Stimulated activated naive CD8-positive, alpha-beta T cell treated with anti-CD3 and anti-CD28 coated beads, Interleukin-15, amount 100 ng/mL, for 72 hours (primary cell): ENCODE measurements at regions not wholly inside any gene's neighbourhood (a gene's known extent, or its start where the extent isn't known, plus 50 kb on each side); places are given as distances from the start of the nearest gene placed in this dataset.
A peak's percentile ranks its signal among the peaks of the same experiment; 100 is the strongest.

Experiments
- ATAC-seq: fragments of 150-1000 bp; cut with Tn5 transposase; 2 replicates; pipeline ENCODE4 v1.10.0; 2021; ENCODE audit warnings: mild to moderate bottlenecking, moderate library complexity
- DNase-seq, 2 donors: peaks; one replicate each; pipeline ENCODE4 v3.0.0; 2021 to 2022
- H3K27ac Mint-ChIP-seq, 2 donors: one replicate each; pipeline ENCODE4 v1.8.0; 2022; ENCODE audit warnings: mild to moderate bottlenecking in 2 of 2, mixed read lengths in 2 of 2, moderate library complexity in 2 of 2
- H3K27me3 Mint-ChIP-seq: one replicate; pipeline ENCODE4 v1.8.0; 2022; ENCODE audit warnings: mixed read lengths
- H3K4me1 Mint-ChIP-seq: one replicate; pipeline ENCODE4 v1.8.0; 2022; ENCODE audit warnings: mild to moderate bottlenecking, mixed read lengths
- H3K4me3 Mint-ChIP-seq, 2 donors: one replicate each; pipeline ENCODE4 v1.8.0; 2022; ENCODE audit warnings: mild to moderate bottlenecking in 2 of 2, mixed read lengths in 2 of 2, moderate library complexity in 1 of 2
- H3K9me3 Mint-ChIP-seq, 2 donors: one replicate each; pipeline ENCODE4 v1.8.0; 2022; ENCODE audit warnings: mixed read lengths in 2 of 2

- no peak overlapping the region for H3K4me3 Mint-ChIP-seq
- ATAC-seq: no peak
- H3K4me1 Mint-ChIP-seq: no peaks in the 10 kb centered on the region
- peaks cover 10 to 18% of the 10 kb centered on the region in 2 donors for H3K9me3 Mint-ChIP-seq
- no peak overlapping the region for H3K27ac Mint-ChIP-seq
- no peak for DNase-seq
- H3K27me3 Mint-ChIP-seq: no peaks in the 10 kb centered on the region
Measured at GRCh38 chr1:58143972-58144697, 402.4 kb downstream of the OMA1 start.

GRCh38 chr1:58136387-58136786 lies 410.1 kb downstream of the OMA1 start:
- no peaks in the 10 kb centered on the region for H3K27me3 Mint-ChIP-seq

GRCh38 chr1:58135821-58136321 lies 410.7 kb downstream of the OMA1 start:
- no peak overlapping the region for H3K27ac Mint-ChIP-seq
- ATAC-seq (no peak), DNase-seq (no peak)
- no peaks in the 10 kb centered on the region for H3K27me3 Mint-ChIP-seq
- H3K4me1 Mint-ChIP-seq: no peaks in the 10 kb centered on the region
- no peak overlapping the region for H3K4me3 Mint-ChIP-seq
- H3K9me3 Mint-ChIP-seq: peaks cover 29 to 46% of the 10 kb centered on the region in 2 donors

More at GRCh38 chr1:58136387-58136786, 410.1 kb downstream of the OMA1 start:
- Mint-ChIP-seq H3K27ac (no peak overlapping the region), H3K4me3 (no peak overlapping the region), H3K4me1 (no peaks in the 10 kb centered on the region), H3K9me3 (peaks cover 29 to 46% of the 10 kb centered on the region in 2 donors)
- ATAC-seq: no peak
- no peak for DNase-seq

- Mint-ChIP-seq H3K9me3 (peaks cover 21 to 30% of the 10 kb centered on the region in 2 donors), H3K27ac (no peak overlapping the region), H3K27me3 (no peaks in the 10 kb centered on the region), H3K4me1 (no peaks in the 10 kb centered on the region), H3K4me3 (no peak overlapping the region)
- ATAC-seq (no peak), DNase-seq (no peak)
Measured at GRCh38 chr1:58133562-58133961, 413.0 kb downstream of the OMA1 start.

- DNase-seq (no peak), ATAC-seq (no peak)
- Mint-ChIP-seq H3K9me3 (no peaks in the 10 kb centered on the region), H3K4me1 (peaks cover 6% of the 10 kb centered on the region), H3K4me3 (no peak overlapping the region), H3K27ac (no peak overlapping the region), H3K27me3 (no peaks in the 10 kb centered on the region)
Measured at GRCh38 chr1:58123051-58123450, 423.5 kb downstream of the OMA1 start.

- peaks cover 6% of the 10 kb centered on the region for H3K4me1 Mint-ChIP-seq
- no peaks in the 10 kb centered on the region for H3K27me3 Mint-ChIP-seq
- ATAC-seq (no peak), DNase-seq (no peak)
- H3K9me3 Mint-ChIP-seq: no peaks in the 10 kb centered on the region
- H3K27ac Mint-ChIP-seq: no peak overlapping the region
- H3K4me3 Mint-ChIP-seq: no peak overlapping the region
Measured at GRCh38 chr1:58119971-58120370, 426.6 kb downstream of the OMA1 start.

GRCh38 chr1:58116284-58116683 lies 430.2 kb downstream of the OMA1 start:
- Mint-ChIP-seq H3K4me1 (peaks cover 6% of the 10 kb centered on the region), H3K27ac (no peak overlapping the region), H3K4me3 (no peak overlapping the region), H3K9me3 (peaks cover 4 to 15% of the 10 kb centered on the region in 2 donors), H3K27me3 (no peaks in the 10 kb centered on the region)
- ATAC-seq (no peak), DNase-seq (no peak)

GRCh38 chr1:58109646-58110200 lies 436.8 kb downstream of the OMA1 start:
- Mint-ChIP-seq H3K9me3 (peaks cover 4 to 13% of the 10 kb centered on the region in 2 donors), H3K4me3 (no peak overlapping the region), H3K27me3 (no peaks in the 10 kb centered on the region), H3K4me1 (no peaks in the 10 kb centered on the region), H3K27ac (no peak overlapping the region)
- ATAC-seq (no peak), DNase-seq (no peak)

- H3K4me3 Mint-ChIP-seq: no peak overlapping the region
- no peak overlapping the region for H3K27ac Mint-ChIP-seq
- H3K27me3 Mint-ChIP-seq: no peaks in the 10 kb centered on the region
- DNase-seq (no peak), ATAC-seq (no peak)
- no peaks in the 10 kb centered on the region for H3K4me1 Mint-ChIP-seq
- peaks cover 4 to 8% of the 10 kb centered on the region in 2 donors for H3K9me3 Mint-ChIP-seq
Measured at GRCh38 chr1:58108783-58109182, 437.7 kb downstream of the OMA1 start.

- Mint-ChIP-seq H3K9me3 (peaks cover 3 to 5% of the 10 kb centered on the region in 2 donors), H3K4me3 (no peak overlapping the region), H3K4me1 (no peaks in the 10 kb centered on the region), H3K27me3 (no peaks in the 10 kb centered on the region), H3K27ac (peak overlapping the region in 1 of 2 donors; percentile 4)
- ATAC-seq (no peak), DNase-seq (no peak)
Measured at GRCh38 chr1:58107943-58108342, 438.6 kb downstream of the OMA1 start.

- H3K4me1 Mint-ChIP-seq: no peaks in the 10 kb centered on the region
- DNase-seq (no peak), ATAC-seq (no peak)
- H3K27ac Mint-ChIP-seq: no peak overlapping the region
- no peak overlapping the region for H3K4me3 Mint-ChIP-seq
- H3K9me3 Mint-ChIP-seq: no peaks in the 10 kb centered on the region
- H3K27me3 Mint-ChIP-seq: no peaks in the 10 kb centered on the region
Measured at GRCh38 chr1:58104960-58105359, 441.6 kb downstream of the OMA1 start.

GRCh38 chr1:58096714-58097113 lies 449.8 kb downstream of the OMA1 start:
- H3K4me1 Mint-ChIP-seq: no peaks in the 10 kb centered on the region
- H3K9me3 Mint-ChIP-seq: peaks cover 0 to 6% of the 10 kb centered on the region in 2 donors
- H3K27ac Mint-ChIP-seq: no peak overlapping the region
- H3K27me3 Mint-ChIP-seq: no peaks in the 10 kb centered on the region
- ATAC-seq (no peak), DNase-seq (no peak)
- H3K4me3 Mint-ChIP-seq: no peak overlapping the region

GRCh38 chr1:58095183-58095582 lies 451.3 kb downstream of the OMA1 start:
- DNase-seq (no peak), ATAC-seq (no peak)
- Mint-ChIP-seq H3K9me3 (peaks cover 0 to 6% of the 10 kb centered on the region in 2 donors), H3K4me3 (no peak overlapping the region), H3K4me1 (no peaks in the 10 kb centered on the region), H3K27ac (no peak overlapping the region), H3K27me3 (no peaks in the 10 kb centered on the region)

- DNase-seq: no peak
- Mint-ChIP-seq H3K27me3 (no peaks in the 10 kb centered on the region), H3K4me3 (no peak overlapping the region), H3K27ac (no peak overlapping the region), H3K4me1 (no peaks in the 10 kb centered on the region), H3K9me3 (peaks cover 0 to 6% of the 10 kb centered on the region in 2 donors)
- ATAC-seq: no peak
Measured at GRCh38 chr1:58094221-58094620, 452.3 kb downstream of the OMA1 start.

- Mint-ChIP-seq H3K4me1 (no peaks in the 10 kb centered on the region), H3K9me3 (no peaks in the 10 kb centered on the region), H3K27me3 (peaks cover 6% of the 10 kb centered on the region), H3K27ac (no peak overlapping the region), H3K4me3 (no peak overlapping the region)
- DNase-seq (no peak), ATAC-seq (no peak)
Measured at GRCh38 chr1:58090640-58091039, 455.9 kb downstream of the OMA1 start.

GRCh38 chr1:58089898-58090534 lies 456.5 kb downstream of the OMA1 start:
- H3K4me1 Mint-ChIP-seq: no peaks in the 10 kb centered on the region
- peaks cover 6% of the 10 kb centered on the region for H3K27me3 Mint-ChIP-seq
- H3K27ac Mint-ChIP-seq: peak overlapping the region in 1 of 2 donors; percentile 19
- H3K9me3 Mint-ChIP-seq: no peaks in the 10 kb centered on the region
- ATAC-seq (no peak), DNase-seq (no peak)
- no peak overlapping the region for H3K4me3 Mint-ChIP-seq
